ENCODE measurements at regions not wholly inside any gene's neighbourhood (a gene's known extent, or its start where the extent isn't known, plus 50 kb on each side); places are given as distances from the start of the nearest gene placed in this dataset.

DNA sequence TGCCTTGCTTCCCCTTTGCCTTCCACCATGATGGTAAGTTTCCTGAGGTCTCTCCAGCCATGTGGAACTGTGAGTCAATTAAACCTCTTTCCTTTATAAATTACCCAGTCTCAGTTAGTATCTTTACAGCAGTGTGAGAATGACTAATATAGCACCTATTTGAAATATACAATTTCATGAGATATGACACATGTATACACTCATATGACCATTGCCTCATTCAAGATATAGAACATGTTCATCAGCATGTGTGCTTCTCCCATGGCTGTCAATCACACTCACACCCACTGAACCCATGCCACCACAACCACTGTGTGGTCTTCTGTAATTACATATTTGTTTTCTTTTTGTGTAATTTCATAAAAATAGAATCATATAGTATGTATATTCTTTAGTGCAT, 599.5 kb upstream of the EPHA6 start:
- Histone ChIP-seq H3K27me3 (no peaks in the 10 kb centered on the region), H3K9me3 (peaks cover 0 to 24% (median 2%) of the 10 kb centered on the region in 12 donors), H3K27ac (no peak overlapping the region), H3K4me3 (no peak overlapping the region), H3K4me1 (no peaks in the 10 kb centered on the region), H3K36me3 (no peaks in the 10 kb centered on the region)
- DNase-seq (no peak), ATAC-seq (no peak)
- TF ChIP-seq POLR2A (IDR thresholded peaks at IDR 0.05) = no peak
- TF ChIP-seq, protein P1, sequence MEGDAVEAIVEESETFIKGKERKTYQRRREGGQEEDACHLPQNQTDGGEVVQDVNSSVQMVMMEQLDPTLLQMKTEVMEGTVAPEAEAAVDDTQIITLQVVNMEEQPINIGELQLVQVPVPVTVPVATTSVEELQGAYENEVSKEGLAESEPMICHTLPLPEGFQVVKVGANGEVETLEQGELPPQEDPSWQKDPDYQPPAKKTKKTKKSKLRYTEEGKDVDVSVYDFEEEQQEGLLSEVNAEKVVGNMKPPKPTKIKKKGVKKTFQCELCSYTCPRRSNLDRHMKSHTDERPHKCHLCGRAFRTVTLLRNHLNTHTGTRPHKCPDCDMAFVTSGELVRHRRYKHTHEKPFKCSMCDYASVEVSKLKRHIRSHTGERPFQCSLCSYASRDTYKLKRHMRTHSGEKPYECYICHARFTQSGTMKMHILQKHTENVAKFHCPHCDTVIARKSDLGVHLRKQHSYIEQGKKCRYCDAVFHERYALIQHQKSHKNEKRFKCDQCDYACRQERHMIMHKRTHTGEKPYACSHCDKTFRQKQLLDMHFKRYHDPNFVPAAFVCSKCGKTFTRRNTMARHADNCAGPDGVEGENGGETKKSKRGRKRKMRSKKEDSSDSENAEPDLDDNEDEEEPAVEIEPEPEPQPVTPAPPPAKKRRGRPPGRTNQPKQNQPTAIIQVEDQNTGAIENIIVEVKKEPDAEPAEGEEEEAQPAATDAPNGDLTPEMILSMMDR (IDR thresholded peaks at IDR 0.05) = no peak
- intact Hi-C loops (cut with DNase I) = no loop called here

DNA sequence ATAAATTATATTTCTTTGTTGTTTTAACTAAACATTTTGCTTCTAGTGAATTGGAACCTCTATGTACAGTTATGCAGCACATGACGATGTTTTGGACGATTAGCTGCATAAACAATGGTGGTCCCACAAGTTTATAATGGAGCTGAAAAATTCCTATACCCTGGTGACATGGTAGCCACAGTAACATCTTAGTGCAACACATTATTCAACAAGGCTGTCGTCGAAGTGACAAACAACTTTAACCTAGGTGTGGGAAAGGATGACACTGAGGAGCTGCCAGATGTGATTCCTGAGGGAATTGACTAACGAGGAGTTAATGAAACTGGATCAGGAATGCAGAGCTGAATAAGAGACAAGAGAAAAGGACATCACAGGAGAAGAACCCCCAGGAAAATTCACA, 588.9 kb upstream of the EPHA6 start:
- WGBS, 4 donors = 74 to 79% (median 77%) methylated on average over 5 of the region's 5 CpGs
- intact Hi-C loops (cut with DNase I) = no loop called here
- Histone ChIP-seq H3K36me3 (no peaks in the 10 kb centered on the region), H3K27ac (no peak overlapping the region), H3K9me3 (no peaks in the 10 kb centered on the region), H3K27me3 (no peaks in the 10 kb centered on the region), H3K4me3 (no peak overlapping the region), H3K4me1 (no peaks in the 10 kb centered on the region)
- ATAC-seq (no peak), DNase-seq (no peak)
- TF ChIP-seq, protein P1 (IDR thresholded peaks at IDR 0.05) = no peak
- TF ChIP-seq POLR2A (IDR thresholded peaks at IDR 0.05) = no peak

DNA sequence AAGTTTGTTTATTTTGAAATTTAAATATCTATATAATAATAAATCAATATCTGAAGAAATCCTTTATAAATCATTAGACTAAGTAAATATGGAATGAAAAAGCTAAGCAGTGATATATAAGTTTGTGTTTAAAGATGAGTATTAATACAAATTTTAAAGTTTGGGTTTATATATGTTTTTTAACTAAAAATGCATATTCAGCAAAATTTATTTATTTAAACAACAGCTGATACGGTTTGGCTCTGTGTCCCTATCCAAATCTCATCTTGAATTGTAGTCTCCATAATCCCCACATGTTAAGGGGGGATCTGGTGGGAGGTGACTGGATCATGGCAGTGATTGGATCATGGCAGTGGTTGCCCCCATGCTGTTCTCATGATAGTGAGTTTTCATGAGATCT, 580.7 kb upstream of the EPHA6 start:
- no peak for ATAC-seq

DNA sequence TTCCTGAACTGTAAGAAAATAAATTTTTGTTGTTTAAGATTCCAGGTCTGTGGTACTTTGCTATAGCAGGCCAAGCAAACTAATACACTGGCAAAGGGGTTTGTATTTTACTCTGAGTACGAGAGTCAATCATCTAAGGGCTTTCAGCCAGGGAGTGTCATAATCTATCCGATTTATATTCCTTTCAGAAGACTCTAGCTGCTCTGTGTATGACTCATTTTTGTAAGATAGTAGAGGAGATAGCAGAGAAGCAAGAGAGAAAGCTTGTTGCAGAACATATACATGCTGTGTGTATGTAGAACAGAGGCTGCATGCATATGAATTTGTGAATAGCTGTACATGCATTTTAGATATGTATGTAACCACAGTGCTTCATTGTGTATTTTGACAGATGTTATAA, 577.9 kb upstream of the EPHA6 start:
- WGBS, 4 donors = 63 to 71% (median 65%) methylated on average over 2 of the region's 2 CpGs
- Histone ChIP-seq H3K27ac (no peak overlapping the region), H3K36me3 (no peaks in the 10 kb centered on the region), H3K4me3 (no peak overlapping the region), H3K9me3 (peaks cover 0 to 2% (median 0%) of the 10 kb centered on the region in 12 donors), H3K27me3 (no peaks in the 10 kb centered on the region), H3K4me1 (no peaks in the 10 kb centered on the region)
- DNase-seq (no peak), ATAC-seq (no peak)
- TF ChIP-seq, protein P1 (IDR thresholded peaks at IDR 0.05) = no peak
- no peak for TF ChIP-seq POLR2A (IDR thresholded peaks at IDR 0.05)
- intact Hi-C loops (cut with DNase I) = no loop called here

More for the DNA sequence above, 580.7 kb upstream of the EPHA6 start:
- DNase-seq = no peak
- Histone ChIP-seq H3K27me3 (no peaks in the 10 kb centered on the region), H3K4me3 (no peak overlapping the region), H3K36me3 (no peaks in the 10 kb centered on the region), H3K27ac (no peak overlapping the region), H3K9me3 (peaks cover 0 to 2% (median 0%) of the 10 kb centered on the region in 12 donors), H3K4me1 (no peaks in the 10 kb centered on the region)
- intact Hi-C loops (cut with DNase I) = no loop called here
- TF ChIP-seq, protein P1 (IDR thresholded peaks at IDR 0.05) = no peak
- TF ChIP-seq POLR2A (IDR thresholded peaks at IDR 0.05) = no peak
- WGBS, 4 donors = 43 to 62% (median 49%) methylated on average over 1 of the region's 1 CpG
